ENCODE measurements at regions not wholly inside any gene's neighbourhood (a gene's known extent, or its start where the extent isn't known, plus 50 kb on each side); places are given as distances from the start of the nearest gene placed in this dataset.

GRCh38 chr4:61068745-61069144 is 131.4 kb upstream of the ADGRL3 start:
- TF ChIP-seq CTCF (conservative IDR thresholded peaks at IDR 0.05; ENCODE audit: low read depth, low read length) (no peak), EZH2 (IDR thresholded peaks at IDR 0.05; ENCODE audit: low read length, unreplicated experiment) (no peak)

Data from PC-3 (cell line).